ENCODE measurements at regions not wholly inside any gene's neighbourhood (a gene's known extent, or its start where the extent isn't known, plus 50 kb on each side); places are given as distances from the start of the nearest gene placed in this dataset.

- intact Hi-C loops (cut with DNase I), result no loop called here
- no peaks in the 10 kb centered on the region for H3K27me3 ChIP-seq
- ATAC-seq (no peak), DNase-seq (no peak)
- WGBS, 2 donors, result 79 to 89% methylated on average over 4 of the region's 4 CpGs
- H3K4me1 ChIP-seq, result peaks cover 0 to 7% (median 0%) of the 10 kb centered on the region in 9 donors
- TF ChIP-seq CTCF (IDR thresholded peaks at IDR 0.05), result no peak
- H3K27ac ChIP-seq, result no peak overlapping the region
- H3K4me3 ChIP-seq, result no peak overlapping the region
- H3K9me3 ChIP-seq, result peaks cover 0 to 17% (median 0%) of the 10 kb centered on the region in 11 donors
- H3K36me3 ChIP-seq, result no peaks in the 10 kb centered on the region
These were observed 1165.1 kb upstream of the ADGRL4 start for GRCh38 chr1:80171631-80172030.

DNA sequence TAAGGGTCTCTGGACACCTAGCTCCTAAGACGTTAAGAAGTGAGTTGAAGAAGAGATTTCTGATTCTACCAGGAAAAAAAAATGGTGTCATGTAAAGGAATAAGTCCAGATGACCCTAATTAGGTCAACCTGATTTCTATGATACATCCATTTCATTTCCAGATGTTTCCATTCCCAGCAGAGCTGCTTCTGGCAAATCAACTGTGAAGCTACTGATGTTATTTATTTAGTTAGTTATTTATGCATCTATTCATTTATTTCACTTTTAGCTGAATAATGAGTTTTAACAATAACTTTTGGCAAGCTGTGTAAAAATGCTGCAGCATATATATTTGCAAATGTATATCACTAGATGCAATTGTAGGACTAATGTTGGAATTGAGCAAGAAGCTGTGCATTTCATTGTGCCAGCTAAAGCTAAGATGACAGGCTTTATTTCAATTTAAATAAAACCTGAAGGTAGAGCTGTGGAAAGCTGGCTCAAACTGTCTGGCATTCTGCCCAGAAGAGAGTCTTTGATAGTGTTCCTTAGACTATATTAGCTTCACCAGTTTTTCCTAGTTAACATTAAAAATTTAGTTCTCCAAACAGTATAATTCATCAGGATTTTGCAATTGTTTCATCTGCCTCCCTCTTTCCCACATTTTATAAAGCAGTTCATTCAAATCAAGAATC is 1164.4 kb upstream of the ADGRL4 start:
- ATAC-seq, result no peak
- Histone ChIP-seq H3K27me3 (no peaks in the 10 kb centered on the region), H3K4me3 (no peak overlapping the region), H3K27ac (no peak overlapping the region), H3K9me3 (peaks cover 0 to 10% (median 0%) of the 10 kb centered on the region in 11 donors), H3K36me3 (no peaks in the 10 kb centered on the region), H3K4me1 (peaks cover 0 to 7% (median 0%) of the 10 kb centered on the region in 9 donors)
- peak in 1 of 2 donors; percentile 7 for DNase-seq
- WGBS, 2 donors, result 36 to 38% methylated on average over 1 of the region's 1 CpG
- intact Hi-C loops (cut with DNase I), result no loop called here
- TF ChIP-seq CTCF (IDR thresholded peaks at IDR 0.05), result no peak

GRCh38 chr1:80164150-80164549 is 1157.6 kb upstream of the ADGRL4 start:
- H3K9me3 ChIP-seq, result no peaks in the 10 kb centered on the region
- no peak overlapping the region for H3K4me3 ChIP-seq
- no peaks in the 10 kb centered on the region for H3K27me3 ChIP-seq
- TF ChIP-seq CTCF (IDR thresholded peaks at IDR 0.05), result no peak
- ATAC-seq (no peak), DNase-seq (no peak)
- intact Hi-C loops (cut with DNase I), result no loop called here
- no peaks in the 10 kb centered on the region for H3K36me3 ChIP-seq
- no peaks in the 10 kb centered on the region for H3K4me1 ChIP-seq
- H3K27ac ChIP-seq, result no peak overlapping the region

DNA sequence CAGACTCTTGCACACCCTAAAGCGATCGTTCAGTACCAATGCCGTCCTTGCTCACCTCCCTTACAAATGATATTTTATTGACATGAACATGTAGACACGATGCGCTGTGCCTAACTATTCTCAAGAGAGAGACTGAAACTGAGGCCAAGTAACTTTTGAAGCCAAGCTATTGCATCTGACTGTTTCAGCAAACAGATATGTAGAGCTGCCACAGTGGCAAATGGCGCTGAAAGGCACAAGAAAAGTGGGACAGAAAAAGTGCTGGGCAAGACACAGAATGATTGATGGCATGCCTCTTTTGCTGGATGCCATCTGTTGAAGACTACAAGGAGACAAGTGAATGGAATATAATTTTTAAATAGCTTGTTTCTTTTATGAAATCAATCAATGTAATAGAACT is 1157.2 kb upstream of the ADGRL4 start:
- no peaks in the 10 kb centered on the region for H3K27me3 ChIP-seq
- no peak for TF ChIP-seq CTCF (IDR thresholded peaks at IDR 0.05)
- 91 to 92% methylated on average over 6 of the region's 6 CpGs for WGBS, 2 donors
- ATAC-seq (no peak), DNase-seq (no peak)
- H3K27ac ChIP-seq, result no peak overlapping the region
- intact Hi-C loops (cut with DNase I), result no loop called here
- H3K9me3 ChIP-seq, result no peaks in the 10 kb centered on the region
- no peak overlapping the region for H3K4me3 ChIP-seq
- no peaks in the 10 kb centered on the region for H3K4me1 ChIP-seq
- no peaks in the 10 kb centered on the region for H3K36me3 ChIP-seq
